NCI-H345 treated with DMSO at 0.1 percent for 48 hours (cell line): ENCODE measurements at regions not wholly inside any gene's neighbourhood (a gene's known extent, or its start where the extent isn't known, plus 50 kb on each side); places are given as distances from the start of the nearest gene placed in this dataset.

Experiments
- DNase-seq: peaks from one replicate; lab custom pipeline; 2025; ENCODE audit not compliant: unreplicated experiment; lab: John Stamatoyannopoulos, UW

- DNase-seq = no peak
These were observed 179.0 kb downstream of the ADGRA3 start for GRCh38 chr4:22336822-22337221.

GRCh38 chr4:22334155-22334554 is 181.7 kb downstream of the ADGRA3 start:
- no peak for DNase-seq

DNA sequence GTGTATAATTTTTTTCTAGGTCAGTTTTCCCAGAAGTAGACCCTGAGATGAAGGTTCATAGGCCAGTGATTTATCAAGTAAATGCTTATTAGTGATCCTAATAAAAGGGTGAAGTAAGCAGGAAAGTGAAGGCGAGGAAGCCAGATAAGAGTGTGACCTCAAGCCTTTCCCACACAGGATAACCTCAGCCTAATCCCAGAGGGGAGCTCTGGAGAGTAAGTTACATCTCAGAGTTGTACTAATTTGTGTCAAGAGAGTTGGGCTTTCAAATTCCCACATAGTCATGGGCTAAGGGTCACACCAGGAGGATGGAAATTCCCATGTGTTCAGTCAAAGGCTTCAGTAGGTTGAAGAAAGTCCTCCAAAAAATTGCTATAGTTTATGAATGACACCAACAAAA is 191.4 kb downstream of the ADGRA3 start:
- no peak for DNase-seq

DNA sequence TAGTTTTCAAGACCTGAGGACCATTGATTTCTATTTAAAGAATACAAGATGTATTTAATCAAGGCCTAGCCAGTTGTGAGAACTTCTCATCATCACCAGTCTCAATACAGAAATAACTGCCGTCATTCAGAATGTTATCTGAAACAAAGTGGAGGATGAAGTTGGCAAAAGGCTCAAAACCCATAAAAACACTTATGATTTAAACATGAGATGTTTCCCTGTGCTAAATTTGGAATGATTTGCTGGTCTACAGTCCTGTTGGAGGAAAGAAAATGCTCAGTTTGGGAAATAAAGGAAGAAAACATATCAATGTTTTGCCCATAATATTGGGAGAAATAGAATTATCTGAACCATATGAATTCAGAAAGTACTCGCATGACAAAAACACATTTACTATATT is 192.2 kb downstream of the ADGRA3 start:
- no peak for DNase-seq

DNA sequence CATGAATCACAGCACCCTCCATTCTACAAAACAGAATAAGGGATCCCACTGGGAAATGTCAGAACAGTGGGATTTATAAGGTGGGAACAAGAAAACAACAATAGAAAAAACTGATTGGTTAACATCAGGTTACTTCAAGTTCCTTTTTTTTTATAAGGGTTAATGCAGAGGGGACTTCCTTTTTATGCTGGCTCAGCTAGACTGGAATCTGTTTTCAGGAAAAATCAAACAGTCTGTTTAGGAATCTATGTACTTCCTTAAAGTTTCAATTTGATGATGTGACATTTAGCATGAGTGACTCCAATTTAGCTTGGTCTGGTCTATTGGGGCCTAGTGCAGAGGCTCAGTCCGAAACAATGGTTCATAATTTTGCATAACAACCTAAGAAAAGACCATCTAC is 192.9 kb downstream of the ADGRA3 start:
- no peak for DNase-seq

DNA sequence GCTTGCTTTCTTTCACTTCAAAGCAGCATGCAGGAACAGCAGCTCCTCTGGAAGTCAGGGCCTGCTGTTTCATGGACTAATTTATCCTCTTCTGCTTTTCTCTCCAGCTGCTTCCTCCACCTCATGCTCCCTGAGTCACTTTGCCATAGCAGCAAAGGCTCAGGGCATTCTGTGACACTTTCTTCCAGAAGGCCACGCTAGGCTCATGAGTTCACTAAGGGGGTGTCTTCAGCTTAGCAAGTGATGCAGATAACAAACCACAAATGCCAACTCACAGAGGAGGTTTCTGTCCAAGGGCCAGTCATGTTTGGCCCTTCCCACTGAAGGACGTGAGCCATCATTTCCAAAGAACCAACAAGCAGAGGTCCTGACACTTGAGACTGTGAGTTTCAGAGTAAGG is 200.2 kb downstream of the ADGRA3 start:
- no peak for DNase-seq

DNA sequence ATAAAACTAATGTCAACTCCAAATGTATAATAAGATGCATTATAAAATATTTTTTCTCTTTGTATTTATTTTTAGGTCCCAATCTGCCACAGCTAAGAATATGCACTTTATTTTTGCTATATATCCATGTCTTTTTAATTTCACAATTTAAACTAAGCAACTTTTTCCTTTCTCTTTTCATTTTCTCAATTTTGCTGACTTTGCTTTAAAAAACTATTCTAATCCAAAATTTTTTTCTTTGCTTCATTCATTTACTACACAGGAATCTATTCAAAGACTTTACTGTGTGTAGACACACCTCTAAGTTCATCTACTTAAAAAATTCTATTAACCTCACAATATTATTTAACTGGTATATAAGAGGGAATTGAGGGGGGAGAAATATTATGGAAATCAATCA is 201.9 kb downstream of the ADGRA3 start:
- DNase-seq = no peak

DNA sequence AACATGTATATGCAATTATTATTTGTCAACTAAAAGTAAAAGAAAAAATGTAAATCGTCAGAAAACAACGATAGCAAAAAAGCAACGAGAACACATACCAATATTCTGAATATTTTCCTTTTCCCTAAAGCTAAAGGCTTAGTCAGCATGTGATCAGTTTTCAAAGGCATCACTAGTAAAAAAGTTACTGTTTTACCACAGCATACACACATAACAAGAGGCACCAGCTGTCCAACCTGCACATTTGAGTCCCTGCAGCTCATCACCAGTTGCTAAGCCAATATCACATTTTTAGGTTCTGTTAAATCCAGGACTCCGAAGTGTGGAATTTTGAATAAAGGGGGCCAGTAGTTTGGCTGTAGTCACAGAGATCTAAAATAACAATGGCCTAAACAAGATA is 203.8 kb downstream of the ADGRA3 start:
- no peak for DNase-seq

DNA sequence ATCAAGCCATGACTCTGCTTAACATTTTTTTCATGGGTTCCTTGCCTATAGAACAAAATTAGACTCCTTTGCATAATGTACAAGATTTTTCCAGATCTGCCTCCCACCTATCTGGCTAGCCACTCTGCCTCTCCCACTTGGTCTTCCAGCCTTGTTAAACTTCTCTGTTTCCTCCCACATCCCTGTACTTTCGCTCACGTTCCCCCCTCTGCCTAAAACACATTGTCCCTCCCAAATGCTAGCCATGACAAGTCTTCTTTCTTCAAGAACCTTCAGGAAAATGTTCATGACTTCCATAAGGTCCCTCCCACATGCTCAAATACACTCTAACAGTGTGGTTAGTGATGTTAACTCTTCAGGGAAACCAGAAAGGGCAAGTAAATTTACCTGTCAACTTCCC is 214.6 kb downstream of the ADGRA3 start:
- DNase-seq = no peak

GRCh38 chr4:22299678-22300077 is 216.2 kb downstream of the ADGRA3 start:
- no peak for DNase-seq

DNA sequence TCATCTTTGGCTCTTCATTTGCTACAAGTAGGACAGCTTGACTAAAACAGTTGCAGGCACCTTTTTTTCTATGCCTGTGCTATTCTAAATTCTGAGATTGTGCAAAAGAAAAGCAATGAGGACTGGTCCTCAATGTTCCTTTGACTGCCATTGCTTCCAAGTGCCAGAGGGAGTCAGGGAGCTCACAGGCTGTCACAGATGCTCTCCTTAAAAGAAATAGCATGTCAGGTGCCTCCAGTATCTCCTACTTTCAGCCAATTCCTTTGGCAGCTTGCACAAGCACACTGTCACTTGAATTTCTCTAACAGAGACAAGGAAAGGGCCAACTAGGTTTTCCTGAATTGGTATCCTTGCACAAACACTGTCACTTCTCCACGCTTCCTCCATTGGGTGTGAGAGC is 228.2 kb downstream of the ADGRA3 start:
- DNase-seq = no peak

DNA sequence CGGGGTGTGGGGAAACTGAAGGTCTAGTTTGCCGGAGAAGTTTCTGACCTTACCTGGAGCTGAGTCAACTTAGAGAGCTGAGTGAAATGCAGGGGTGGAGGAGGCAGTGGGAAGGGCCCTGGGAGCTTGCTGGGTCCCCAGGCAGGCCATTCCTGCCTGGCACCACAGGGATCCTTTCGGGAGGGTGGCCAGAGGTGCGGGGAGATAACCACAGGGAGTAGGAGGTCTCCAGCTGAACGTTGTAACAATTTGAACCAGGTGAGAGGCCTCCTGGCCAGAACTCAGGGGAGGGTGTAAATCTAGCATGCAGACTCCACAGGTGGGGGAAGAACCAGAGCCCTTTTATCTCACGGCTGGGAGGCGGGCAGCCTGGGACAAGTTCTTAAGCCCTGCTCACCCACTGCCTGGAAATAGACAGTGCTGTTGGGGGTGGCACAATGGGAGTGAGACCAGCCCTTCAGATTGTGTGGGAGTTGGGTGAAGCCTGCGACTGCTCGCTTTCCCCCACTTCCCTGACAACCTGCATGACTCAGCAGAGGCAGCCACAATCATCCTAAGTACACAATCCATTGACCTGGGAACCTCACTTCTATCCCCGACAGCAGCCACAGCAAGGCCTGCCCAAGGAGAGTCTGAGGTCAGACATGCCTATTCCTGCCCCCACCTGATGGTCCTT is 247.4 kb downstream of the ADGRA3 start:
- DNase-seq = peak; percentile 79

DNA sequence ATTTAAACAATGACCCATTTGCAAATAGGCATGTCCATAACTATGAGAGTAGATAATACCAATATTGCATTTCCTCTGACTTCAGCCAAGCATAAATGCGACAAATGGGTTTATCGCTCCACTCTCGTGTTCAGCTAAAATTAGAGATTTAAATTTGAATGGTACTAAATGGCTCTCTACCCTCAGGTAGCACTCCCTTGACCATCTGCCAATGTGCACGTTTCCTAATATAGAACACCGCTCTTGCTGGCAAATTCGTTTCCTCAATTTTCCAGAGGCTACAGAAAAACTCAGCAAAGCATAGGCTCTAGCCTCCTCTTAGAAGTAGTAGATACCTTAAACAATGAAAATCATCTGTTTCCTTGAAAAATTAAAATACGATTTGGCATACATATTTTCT is 251.6 kb downstream of the ADGRA3 start:
- peak; percentile 82 for DNase-seq

DNA sequence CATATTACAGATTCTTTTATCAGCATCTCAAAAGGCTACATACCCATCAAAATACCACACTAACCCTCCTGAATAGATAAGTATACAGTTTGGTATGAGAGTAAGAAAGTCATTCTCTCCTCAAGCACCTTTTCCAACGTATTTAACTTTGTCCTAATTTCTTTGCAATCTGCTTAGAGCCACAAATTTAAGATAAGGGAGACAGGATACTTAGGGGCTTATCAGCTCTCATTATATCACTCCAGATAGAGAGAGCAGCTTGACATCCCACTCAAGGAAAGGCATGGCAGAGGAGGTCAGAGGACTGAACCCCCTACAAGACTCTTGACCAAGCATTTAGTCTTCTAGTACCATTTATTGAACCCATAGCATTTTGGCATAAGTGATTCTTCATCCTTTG is 262.4 kb downstream of the ADGRA3 start:
- DNase-seq = no peak

DNA sequence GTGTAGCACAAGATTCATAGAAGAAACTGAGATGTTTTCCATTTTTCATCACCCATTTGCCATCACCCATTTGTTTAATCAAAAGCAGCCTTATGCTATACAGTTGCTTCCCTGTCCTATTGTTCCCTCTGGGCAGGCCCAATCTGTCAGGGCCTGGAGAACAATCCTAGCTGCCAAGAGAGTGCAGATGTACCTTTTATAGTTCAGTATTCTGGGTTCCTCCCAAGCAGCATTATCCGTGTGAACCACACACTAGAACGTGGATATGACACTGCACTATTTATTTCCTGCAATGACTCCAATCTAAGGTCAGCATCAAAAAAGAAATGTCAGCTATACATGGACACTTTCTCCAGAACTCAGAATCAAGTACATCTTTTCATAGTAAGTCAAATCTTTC is 269.0 kb downstream of the ADGRA3 start:
- no peak for DNase-seq

- no peak for DNase-seq
These were observed 270.6 kb downstream of the ADGRA3 start for GRCh38 chr4:22245294-22245693.

DNA sequence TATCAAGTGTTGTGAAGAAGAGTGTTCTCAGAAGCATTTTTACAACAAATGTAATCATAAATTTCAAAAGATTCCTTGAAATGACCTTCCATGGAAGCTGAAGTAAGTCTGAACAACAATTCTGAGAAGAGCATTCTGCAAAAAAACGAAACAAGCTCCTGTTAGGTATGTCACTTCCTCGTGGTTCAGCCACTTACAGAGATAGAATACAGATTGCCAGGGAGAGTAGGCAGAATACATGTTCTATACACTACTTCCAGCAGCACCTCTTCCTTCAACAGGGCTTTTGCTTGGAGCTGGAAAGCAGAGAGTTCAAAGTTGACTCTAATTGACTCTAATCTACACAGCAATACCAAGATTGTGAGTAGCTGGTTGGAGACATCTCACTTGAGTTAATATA is 274.5 kb downstream of the ADGRA3 start:
- no peak for DNase-seq

GRCh38 chr4:22240814-22241213 is 275.1 kb downstream of the ADGRA3 start:
- no peak for DNase-seq

GRCh38 chr4:22238742-22239141 is 277.1 kb downstream of the ADGRA3 start:
- DNase-seq = no peak

DNA sequence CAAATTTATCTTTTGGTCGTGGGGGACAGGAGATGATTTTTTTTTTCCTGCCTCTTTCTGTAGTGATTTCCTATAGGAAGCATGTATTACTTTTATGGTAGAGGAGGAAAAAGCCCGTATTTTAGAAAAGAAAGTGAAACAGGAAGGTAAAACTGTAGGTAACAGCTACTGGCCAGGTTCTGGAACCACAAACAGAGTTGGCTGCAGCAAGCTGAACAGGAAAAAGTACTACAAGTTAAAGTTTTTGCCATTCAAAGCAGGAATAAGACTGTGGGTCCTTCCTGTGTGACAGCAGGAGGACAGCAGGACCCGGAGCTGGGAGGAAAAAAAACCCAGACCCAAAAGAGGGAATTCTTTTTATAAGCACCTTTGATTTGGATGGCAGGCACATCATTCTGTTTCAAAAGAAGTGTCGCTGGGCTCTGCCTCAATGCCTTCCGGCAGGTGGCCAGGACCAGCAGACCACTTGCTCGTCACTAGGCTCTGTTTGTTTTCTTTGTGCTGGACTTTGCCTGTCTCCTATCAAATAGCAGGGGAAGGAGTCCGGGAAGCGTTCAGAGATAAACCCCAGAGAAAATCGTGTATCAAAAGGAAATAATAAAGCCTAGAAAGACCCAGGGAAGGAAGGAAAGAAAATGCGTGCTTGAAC is 277.9 kb downstream of the ADGRA3 start:
- DNase-seq = no peak

DNA sequence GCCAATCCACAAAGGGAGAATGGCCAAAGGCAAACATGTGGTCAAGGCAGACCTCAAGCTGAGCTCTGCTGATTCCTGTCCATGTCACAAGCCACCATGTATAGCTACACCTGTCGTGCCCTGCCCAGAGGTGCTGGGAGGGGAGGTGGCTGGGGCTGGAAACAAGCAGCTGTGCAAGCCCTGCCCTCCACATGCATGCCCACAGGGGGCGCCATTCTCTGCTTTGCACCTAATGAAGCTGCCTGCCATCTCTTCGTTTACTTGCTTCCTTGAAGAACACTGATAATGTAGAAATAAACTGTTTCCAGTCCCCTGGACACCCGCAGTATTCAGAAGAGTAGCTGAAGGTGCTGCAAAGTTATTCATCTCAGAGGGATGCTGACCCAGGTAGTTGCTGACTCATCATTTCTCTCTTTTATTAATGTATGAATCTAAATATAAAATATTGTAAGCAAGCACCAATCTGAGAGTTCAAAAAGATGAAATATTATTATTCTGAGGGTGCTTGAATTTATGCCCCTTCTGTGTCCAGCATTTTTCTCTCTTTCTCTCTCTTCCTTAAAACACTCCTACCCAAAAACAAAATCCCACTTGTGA is 278.6 kb downstream of the ADGRA3 start:
- DNase-seq = no peak

DNA sequence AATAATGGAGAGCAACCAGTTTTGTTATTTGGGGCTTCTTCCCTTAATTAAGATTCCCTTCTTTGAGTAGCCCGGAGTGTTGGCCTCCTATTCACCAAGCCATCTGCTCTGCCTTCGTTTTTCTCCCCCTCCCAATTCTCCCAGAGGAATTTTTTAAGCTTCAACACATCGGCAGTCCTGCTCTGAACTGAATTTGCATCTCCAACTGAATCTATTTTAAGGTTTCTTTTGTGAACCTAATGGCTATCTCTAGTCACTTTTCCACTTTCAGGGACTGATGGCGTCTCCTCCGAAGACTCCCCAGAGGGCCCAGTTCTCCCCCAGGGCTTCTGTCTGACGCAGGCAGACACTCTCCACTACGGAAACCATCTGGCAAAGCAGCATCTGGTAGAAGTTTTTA is 280.2 kb downstream of the ADGRA3 start:
- no peak for DNase-seq

GRCh38 chr4:22233230-22233629 is 282.6 kb downstream of the ADGRA3 start:
- DNase-seq = no peak
